GM23338 (cell line): ENCODE measurements at regions not wholly inside any gene's neighbourhood (a gene's known extent, or its start where the extent isn't known, plus 50 kb on each side); places are given as distances from the start of the nearest gene placed in this dataset.

Experiments
- ATAC-seq: fragments of 200-7000 bp; cut with Tn5 transposase; 3 replicates; pipeline ENCODE4 v1.9.1; 2020
- DNase-seq: peaks from one replicate; pipeline ENCODE4 v3.0.0-alpha.2; 2015; ENCODE audit warnings: low spot score
- H2AFZ ChIP-seq: fragments of 200-600 bp; sonication (generic); 2 replicates; pipeline ENCODE4 v1.8.0; 2016; ENCODE audit warnings: antibody characterized with exemption, mild to moderate bottlenecking, moderate library complexity
- H3F3A ChIP-seq: fragments of 200-600 bp; sonication (generic); replicated peaks from 2 replicates; pipeline ENCODE4 v1.8.0; 2017; ENCODE audit warnings: antibody characterized with exemption, mixed run types, low read depth
- H3K27ac ChIP-seq: fragments of 200-600 bp; sonication (generic); 2 replicates; pipeline ENCODE4 v1.6.1; 2016; ENCODE audit warnings: low read depth
- H3K27me3 ChIP-seq: fragments of 200-600 bp; sonication (generic); 2 replicates; pipeline ENCODE4 v1.8.0; 2016; ENCODE audit warnings: mild to moderate bottlenecking, mixed run types, moderate library complexity; ENCODE audit not compliant: insufficient read depth
- H3K36me3 ChIP-seq: fragments of 200-600 bp; sonication (generic); 2 replicates; pipeline ENCODE4 v1.8.0; 2016; ENCODE audit warnings: mild to moderate bottlenecking; ENCODE audit not compliant: insufficient read depth
- H3K4me1 ChIP-seq: fragments of 200-600 bp; sonication (generic); 2 replicates; pipeline ENCODE4 v1.8.0; 2016; ENCODE audit warnings: mild to moderate bottlenecking, moderate library complexity; ENCODE audit not compliant: insufficient read depth
- H3K4me2 ChIP-seq: fragments of 200-600 bp; sonication (generic); 2 replicates; pipeline ENCODE4 v1.7.1; 2017; ENCODE audit warnings: mixed run types
- H3K4me3 ChIP-seq: fragments of 200-600 bp; sonication (generic); 2 replicates; pipeline ENCODE4 v1.6.1; 2016; ENCODE audit warnings: mixed run types
- H3K79me2 ChIP-seq: fragments of 200-600 bp; sonication (generic); replicated peaks from 2 replicates; pipeline ENCODE4 v1.8.0; 2017; ENCODE audit warnings: mild to moderate bottlenecking; ENCODE audit not compliant: insufficient read depth
- H3K9me2 ChIP-seq: fragments of 200-600 bp; sonication (generic); 2 replicates; pipeline ENCODE4 v1.8.0; 2017; ENCODE audit not compliant: insufficient read depth
- H4K20me1 ChIP-seq: fragments of 200-600 bp; sonication (generic); replicated peaks from 2 replicates; pipeline ENCODE4 v1.8.0; 2017; ENCODE audit warnings: mild to moderate bottlenecking; ENCODE audit not compliant: insufficient read depth
- H3K27ac Mint-ChIP-seq: 2 replicates; pipeline ENCODE4 v1.8.0; 2020; ENCODE audit warnings: inconsistent platforms, mild to moderate bottlenecking, moderate library complexity, mixed read lengths
- H3K27me3 Mint-ChIP-seq: 3 replicates; pipeline ENCODE4 v1.8.0; 2022; ENCODE audit warnings: low read depth, mild to moderate bottlenecking, moderate library complexity, mixed read lengths, inconsistent platforms; ENCODE audit not compliant: insufficient read depth, poor library complexity
- H3K36me3 Mint-ChIP-seq: 3 replicates; pipeline ENCODE4 v1.8.0; 2021; ENCODE audit warnings: low read depth, mild to moderate bottlenecking, inconsistent platforms, moderate library complexity, mixed read lengths
- H3K4me1 Mint-ChIP-seq: 3 replicates; pipeline ENCODE4 v1.8.0; 2020; ENCODE audit warnings: mild to moderate bottlenecking, inconsistent platforms, mixed read lengths
- H3K4me3 Mint-ChIP-seq: 3 replicates; pipeline ENCODE4 v1.8.0; 2021; ENCODE audit warnings: moderate library complexity, mild to moderate bottlenecking, inconsistent platforms, mixed read lengths
- H3K9me3 Mint-ChIP-seq: 3 replicates; pipeline ENCODE4 v1.8.0; 2020; ENCODE audit warnings: moderate library complexity, mild to moderate bottlenecking, inconsistent platforms, mixed read lengths
- CREB1 ChIP-seq: fragments of 250-450 bp; sonication (Bioruptor Pico); IDR thresholded peaks from 2 replicates; pipeline ENCODE4 v1.5.0; 2020; ENCODE audit warnings: low read depth, mild to moderate bottlenecking, moderate library complexity
- CTCF ChIP-seq, 2 experiments: fragments of 200-600 bp in 1 of 2; sonication (generic) in 1 of 2; conservative IDR thresholded peaks; 2 replicates each; pipeline versions ENCODE4 v1.5.1 to v1.6.1; 2016 to 2017; ENCODE audit warnings: antibody characterized with exemption in 2 of 2, low read depth in 2 of 2, mild to moderate bottlenecking in 2 of 2, moderate library complexity in 1 of 2
- ETS1 ChIP-seq: IDR thresholded peaks from 2 replicates; pipeline ENCODE4 v1.6.1; 2016; ENCODE audit warnings: antibody characterized with exemption
- EZH2 ChIP-seq: fragments of 200-600 bp; sonication (generic); IDR thresholded peaks from one replicate; pipeline ENCODE4 v1.8.0; 2017; ENCODE audit warnings: antibody characterized with exemption, mild to moderate bottlenecking, low read depth; ENCODE audit not compliant: unreplicated experiment
- JUNB ChIP-seq: IDR thresholded peaks from one replicate; pipeline ENCODE4 v1.6.1; 2016; ENCODE audit warnings: antibody characterized with exemption; ENCODE audit not compliant: unreplicated experiment
- POLR2AphosphoS5 ChIP-seq: IDR thresholded peaks from 2 replicates; pipeline ENCODE4 v1.6.1; 2016; ENCODE audit warnings: antibody characterized with exemption, low read depth
- REST ChIP-seq: IDR thresholded peaks from one replicate; pipeline ENCODE4 v1.6.1; 2018; ENCODE audit warnings: antibody characterized with exemption; ENCODE audit not compliant: unreplicated experiment
- ZNF331 ChIP-seq: fragments of 250-450 bp; sonication (Bioruptor Pico); IDR thresholded peaks from 2 replicates; pipeline ENCODE4 v1.5.0; 2020; ENCODE audit warnings: low read depth, mild to moderate bottlenecking, moderate library complexity
- ZNF462 ChIP-seq: fragments of 250-450 bp; sonication (Bioruptor Pico); IDR thresholded peaks from 2 replicates; pipeline ENCODE4 v1.5.0; 2020; ENCODE audit warnings: mild to moderate bottlenecking, moderate library complexity

GRCh38 chr4:89439533-89439932 lies 131.9 kb upstream of the GPRIN3 start (continued):
- TF ChIP-seq ZNF462 (CRISPR knock-in tag) (no peak), JUNB (no peak), CREB1 (CRISPR knock-in tag) (no peak), ZNF331 (CRISPR knock-in tag) (no peak), EZH2 (no peak), ETS1 (no peak), POLR2AphosphoS5 (no peak)

GRCh38 chr4:89438102-89438831 lies 130.7 kb upstream of the GPRIN3 start:
- Histone ChIP-seq H3K27me3 (no peaks in the 10 kb centered on the region), H3K27ac (no peak overlapping the region), H3K4me2 (no peak overlapping the region), H3K9me2 (peaks cover 6% of the 10 kb centered on the region; the same call in 1 of the 2 replicates), H3K36me3 (no peaks in the 10 kb centered on the region), H4K20me1 (no peaks in the 10 kb centered on the region), H3K4me3 (no peak overlapping the region), H2AFZ (peak overlapping the region; percentile 86), H3K79me2 (no peaks in the 10 kb centered on the region), H3K4me1 (peaks cover 6% of the 10 kb centered on the region; the same call in 1 of the 2 replicates), H3F3A (no peaks in the 10 kb centered on the region)
- ATAC-seq = peak; percentile 72
- Mint-ChIP-seq H3K27me3 (no peaks in the 10 kb centered on the region), H3K4me3 (no peak overlapping the region), H3K27ac (no peak overlapping the region), H3K36me3 (no peaks in the 10 kb centered on the region), H3K4me1 (peaks cover 9% of the 10 kb centered on the region; the same call in 2 of the 3 replicates), H3K9me3 (no peaks in the 10 kb centered on the region; the same call in 2 of the 3 replicates)
- peak; percentile 92 for DNase-seq
- TF ChIP-seq CTCF (conservative IDR thresholded peaks at IDR 0.05; ENCODE audit: low read depth in 2 of 2) (peak; percentile 61 to 63), REST (no peak)
